SU-DHL-6 (cell line): ENCODE measurements at regions not wholly inside any gene's neighbourhood (a gene's known extent, or its start where the extent isn't known, plus 50 kb on each side); places are given as distances from the start of the nearest gene placed in this dataset.

Experiments
- H2AFZ ChIP-seq: fragments of 200-600 bp; sonication (generic); 2 replicates; pipeline ENCODE4 v1.6.1; 2014; ENCODE audit warnings: low read depth, mild to moderate bottlenecking, moderate library complexity, mixed read lengths, antibody characterized with exemption, low read length; ENCODE audit not compliant: severe bottlenecking
- H3F3A ChIP-seq: fragments of 200-600 bp; shearing (Covaris generic); 2 replicates; pipeline ENCODE4 v1.6.0; 2016; ENCODE audit warnings: antibody characterized with exemption, mild to moderate bottlenecking; ENCODE audit not compliant: insufficient read depth
- H3K27ac ChIP-seq: fragments of 200-600 bp; sonication (generic); 2 replicates; pipeline ENCODE4 v1.5.1; 2016; ENCODE audit warnings: low read depth, mild to moderate bottlenecking, low read length, moderate library complexity, mixed read lengths
- H3K27me3 ChIP-seq: fragments of 200-600 bp; sonication (generic), shearing (Covaris generic); 2 replicates; pipeline ENCODE4 v1.6.0; 2014; ENCODE audit warnings: mild to moderate bottlenecking, low read length
- H3K36me3 ChIP-seq: fragments of 200-600 bp; sonication (generic); 2 replicates; pipeline ENCODE4 v1.6.1; 2014; ENCODE audit warnings: mild to moderate bottlenecking, low read length, mixed read lengths
- H3K4me2 ChIP-seq: fragments of 300-600, 200-600 bp; shearing (Covaris generic), sonication (generic); 2 replicates; pipeline ENCODE4 v1.6.0; 2014; ENCODE audit warnings: low read length, low read depth, mild to moderate bottlenecking; ENCODE audit not compliant: poor library complexity, severe bottlenecking
- H3K4me3 ChIP-seq: fragments of 200-600 bp; sonication (generic); 2 replicates; pipeline ENCODE4 v1.5.1; 2014; ENCODE audit warnings: antibody characterized with exemption, low read length, mild to moderate bottlenecking, mixed read lengths; ENCODE audit not compliant: insufficient read depth, poor library complexity, severe bottlenecking
- H3K79me2 ChIP-seq: fragments of 200-600 bp; sonication (generic); 2 replicates; pipeline ENCODE4 v1.6.1; 2014; ENCODE audit warnings: mild to moderate bottlenecking, low read length, moderate library complexity; ENCODE audit not compliant: insufficient read depth
- H3K9ac ChIP-seq: fragments of 200-600 bp; sonication (generic); 2 replicates; pipeline ENCODE4 v1.7.0; 2014; ENCODE audit warnings: mild to moderate bottlenecking, low read length
- H3K9me2 ChIP-seq: fragments of 200-600 bp; sonication (generic); replicated peaks from 2 replicates; pipeline ENCODE4 v1.6.1; 2014; ENCODE audit warnings: low read length; ENCODE audit not compliant: insufficient read depth
- H3K9me3 ChIP-seq: fragments of 200-600 bp; sonication (generic); 2 replicates; pipeline ENCODE4 v1.6.1; 2014; ENCODE audit warnings: low read length, mixed read lengths; ENCODE audit not compliant: insufficient read depth
- H4K20me1 ChIP-seq: fragments of 200-600 bp; sonication (generic); 2 replicates; pipeline ENCODE4 v1.6.1; 2014; ENCODE audit warnings: low read depth, mild to moderate bottlenecking, antibody characterized with exemption, low read length, moderate library complexity, mixed read lengths
- CTCF ChIP-seq: fragments of 200-600 bp; sonication (generic); IDR thresholded peaks from one replicate; pipeline ENCODE4 v1.5.1; 2017; ENCODE audit warnings: antibody characterized with exemption, mild to moderate bottlenecking, low read length, moderate library complexity; ENCODE audit not compliant: insufficient read depth, poor library complexity, severe bottlenecking
- EZH2phosphoT487 ChIP-seq: fragments of 200-600 bp; sonication (generic), shearing (Covaris generic); conservative IDR thresholded peaks from 2 replicates; pipeline ENCODE4 v1.6.1; 2018; ENCODE audit warnings: mild to moderate bottlenecking, antibody characterized with exemption, low read length, moderate library complexity, mixed read lengths

DNA sequence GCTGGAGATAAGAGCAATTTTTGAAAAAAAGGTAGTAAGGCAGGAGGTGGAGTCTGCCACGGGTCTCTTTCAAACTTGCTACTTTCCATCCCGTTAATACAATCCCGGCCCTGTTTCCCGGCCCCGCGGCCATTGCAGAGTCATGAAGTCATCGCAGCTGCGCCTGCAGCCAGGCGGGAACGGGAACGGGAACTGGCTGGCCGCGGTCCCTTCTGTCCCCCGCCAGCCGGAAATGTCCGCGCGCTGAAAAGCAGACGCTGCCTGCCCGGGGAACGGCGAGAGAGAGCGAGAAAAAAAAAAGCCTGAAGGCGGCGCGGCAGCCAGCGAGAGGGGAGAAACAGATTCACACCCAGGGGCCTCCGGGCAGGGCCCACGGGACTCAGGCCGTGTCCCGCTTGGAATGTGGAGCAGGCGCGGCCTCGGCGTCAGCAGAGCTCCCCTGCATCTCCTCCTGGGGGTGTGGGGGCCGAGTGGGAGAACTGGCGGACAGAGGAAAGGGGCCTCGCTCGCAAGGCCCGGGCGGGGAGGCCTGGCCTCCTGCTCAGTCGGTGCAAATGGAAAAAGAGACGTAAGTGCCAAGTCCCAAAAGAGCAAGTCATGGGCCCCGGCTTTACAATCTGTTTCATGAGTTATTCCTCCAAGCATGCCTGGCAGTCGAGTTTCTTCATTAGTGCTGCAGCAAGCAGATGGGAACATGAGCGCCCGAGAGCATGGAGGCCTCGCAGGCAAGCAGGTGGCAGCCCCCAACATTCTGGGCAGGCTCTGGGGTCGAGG lies 201.2 kb upstream of the GAS1 start:
- no peaks in the 10 kb centered on the region for H3K36me3 ChIP-seq
- H3K9me2 ChIP-seq, result no peaks in the 10 kb centered on the region
- TF ChIP-seq CTCF, result no peak
- no peak for TF ChIP-seq EZH2phosphoT487
- no peaks in the 10 kb centered on the region for H3K79me2 ChIP-seq
- H3K9ac ChIP-seq, result no peak overlapping the region
- no peaks in the 10 kb centered on the region for H3F3A ChIP-seq
- H3K4me2 ChIP-seq, result no peak overlapping the region
- no peaks in the 10 kb centered on the region for H4K20me1 ChIP-seq
- H3K27ac ChIP-seq, result no peak overlapping the region
- H3K9me3 ChIP-seq, result no peaks in the 10 kb centered on the region
- H3K4me3 ChIP-seq, result no peak overlapping the region
- no peak overlapping the region for H2AFZ ChIP-seq
- no peaks in the 10 kb centered on the region for H3K27me3 ChIP-seq

DNA sequence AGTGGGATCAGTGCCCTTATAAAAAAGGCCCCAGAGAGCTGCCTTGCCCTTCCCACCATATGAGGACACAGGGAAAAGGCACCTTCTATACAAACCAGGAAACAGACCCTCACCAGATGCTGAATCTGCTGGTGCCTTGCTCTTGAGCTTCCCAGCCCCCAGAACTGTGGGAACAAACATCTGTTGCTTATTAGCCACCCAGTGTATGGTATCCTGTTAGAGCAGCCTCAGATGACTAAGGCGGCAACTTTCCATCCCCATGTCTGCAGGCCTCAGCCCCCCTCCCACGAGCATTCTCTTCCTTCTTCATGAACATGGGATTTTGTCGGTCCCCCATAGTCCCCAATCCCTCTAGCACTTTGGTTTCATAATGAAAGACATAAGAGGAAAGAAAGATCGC lies 202.5 kb upstream of the GAS1 start:
- TF ChIP-seq EZH2phosphoT487 (no peak), CTCF (no peak)
- Histone ChIP-seq H3K4me2 (no peak overlapping the region), H4K20me1 (no peaks in the 10 kb centered on the region), H3K36me3 (no peaks in the 10 kb centered on the region), H3K9me3 (no peaks in the 10 kb centered on the region), H3K79me2 (no peaks in the 10 kb centered on the region), H3K9me2 (no peaks in the 10 kb centered on the region), H3K9ac (no peak overlapping the region), H3F3A (no peaks in the 10 kb centered on the region), H3K27me3 (no peaks in the 10 kb centered on the region), H2AFZ (no peak overlapping the region), H3K4me3 (no peak overlapping the region), H3K27ac (no peak overlapping the region)

DNA sequence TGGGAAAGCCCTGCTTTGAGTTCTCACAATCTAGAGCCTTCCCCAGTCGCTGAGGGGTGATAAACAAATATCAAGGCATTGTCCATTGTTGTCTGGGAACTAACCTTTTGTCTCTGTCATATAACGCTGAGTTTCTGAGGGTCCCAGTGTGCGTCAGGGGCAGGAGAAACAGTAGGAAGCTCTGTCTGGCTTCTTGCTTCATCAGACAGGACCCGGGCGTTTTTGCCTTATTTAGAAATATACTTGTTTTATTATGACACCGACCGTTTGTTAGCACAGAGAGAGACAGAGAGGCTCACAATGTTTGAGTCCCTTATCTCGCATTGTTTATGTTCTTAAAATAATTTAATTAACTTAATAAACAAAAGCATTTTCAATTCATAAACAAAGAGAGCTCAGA lies 204.9 kb upstream of the GAS1 start:
- no peak overlapping the region for H3K27ac ChIP-seq
- TF ChIP-seq CTCF, result no peak
- no peak for TF ChIP-seq EZH2phosphoT487
- H2AFZ ChIP-seq, result no peak overlapping the region
- no peaks in the 10 kb centered on the region for H3K36me3 ChIP-seq
- H3K9me2 ChIP-seq, result no peaks in the 10 kb centered on the region
- no peaks in the 10 kb centered on the region for H3F3A ChIP-seq
- no peak overlapping the region for H3K9ac ChIP-seq
- no peaks in the 10 kb centered on the region for H4K20me1 ChIP-seq
- H3K9me3 ChIP-seq, result no peaks in the 10 kb centered on the region
- no peaks in the 10 kb centered on the region for H3K27me3 ChIP-seq
- H3K79me2 ChIP-seq, result no peaks in the 10 kb centered on the region
- no peak overlapping the region for H3K4me3 ChIP-seq
- H3K4me2 ChIP-seq, result no peak overlapping the region
